Right lobe of liver (tissue), 6 donors: ENCODE measurements at regions not wholly inside any gene's neighbourhood (a gene's known extent, or its start where the extent isn't known, plus 50 kb on each side); places are given as distances from the start of the nearest gene placed in this dataset.

Experiments
- ATAC-seq, 4 donors: fragments of 200-7000 bp; cut with Tn5 transposase; one replicate each; pipeline ENCODE4 v1.9.1; 2020; ENCODE audit warnings: mild to moderate bottlenecking in 4 of 4, moderate library complexity in 4 of 4
- DNase-seq, 3 donors: peaks; one replicate each; pipeline ENCODE4 v3.0.0-alpha.2; 2020
- H3K27ac ChIP-seq, 3 donors: fragments of 200-600 bp; one replicate each; pipeline ENCODE4 v1.8.0; 2022
- H3K27me3 ChIP-seq, 2 donors: fragments of 200-600 bp; one replicate each; pipeline ENCODE4 v1.8.0; 2022
- H3K36me3 ChIP-seq, 4 donors: fragments of 200-600 bp; sonication (generic) in 1 of 4; one replicate each; pipeline versions ENCODE4 v1.5.1 to v1.8.0; 2017 to 2022; ENCODE audit warnings: control low read depth in 1 of 4
- H3K4me1 ChIP-seq, 4 donors: fragments of 200-600 bp; sonication (generic) in 1 of 4; one replicate each; pipeline versions ENCODE4 v1.5.1 to v1.8.0; 2017 to 2022; ENCODE audit warnings: control low read depth in 1 of 4
- H3K4me3 ChIP-seq, 3 donors: fragments of 200-600 bp; one replicate each; pipeline ENCODE4 v1.8.0; 2022
- H3K9me3 ChIP-seq, 4 donors: fragments of 200-600 bp; sonication (generic) in 1 of 4; one replicate each; pipeline versions ENCODE4 v1.5.1 to v1.8.0; 2017 to 2022; ENCODE audit warnings: control low read depth in 1 of 4
- POLR2A ChIP-seq: fragments of 450-650 bp; IDR thresholded peaks from one replicate; pipeline ENCODE4 v1.6.1; 2017; ENCODE audit warnings: antibody characterized with exemption, mild to moderate bottlenecking
- WGBS: methylation state at CpG from one replicate; pipeline ENCODE4 v1.1.6; 2018; ENCODE audit warnings: low coverage, low lambda C conversion rate; ENCODE audit not compliant: insufficient coverage; ENCODE audit errors: missing lambda C conversion rate; 5-methylcytosine and 5-hydroxymethylcytosine counted together
- intact Hi-C, 2 donors: fragments of 100-400 bp; cut with DNase I; formaldehyde crosslinking; loops; one replicate each; pipeline versions ENCODE4 v1.11.2 to v1.14.1; 2022
- TF ChIP-seq, protein P1 (sequence below), 4 donors: fragments of 200-600 bp in 3 of 4; fragments of 450-650 bp in 1 of 4; IDR thresholded peaks; one replicate each; pipeline versions ENCODE4 v1.5.1 to v1.8.0; 2016 to 2022; ENCODE audit warnings: antibody characterized with exemption in 4 of 4, mild to moderate bottlenecking in 2 of 4
- donor health status: DM: no; HTN: yes; CAD: no.
- donor health status: DM: no; HTN: no; CAD: no.
- donor health status: DM: no; HTN: no; CAD: no.
- donor health status: DM: no; HTN: yes; CAD: no.
- donor health status: DM: no; HTN: yes; CAD: no.

DNA sequence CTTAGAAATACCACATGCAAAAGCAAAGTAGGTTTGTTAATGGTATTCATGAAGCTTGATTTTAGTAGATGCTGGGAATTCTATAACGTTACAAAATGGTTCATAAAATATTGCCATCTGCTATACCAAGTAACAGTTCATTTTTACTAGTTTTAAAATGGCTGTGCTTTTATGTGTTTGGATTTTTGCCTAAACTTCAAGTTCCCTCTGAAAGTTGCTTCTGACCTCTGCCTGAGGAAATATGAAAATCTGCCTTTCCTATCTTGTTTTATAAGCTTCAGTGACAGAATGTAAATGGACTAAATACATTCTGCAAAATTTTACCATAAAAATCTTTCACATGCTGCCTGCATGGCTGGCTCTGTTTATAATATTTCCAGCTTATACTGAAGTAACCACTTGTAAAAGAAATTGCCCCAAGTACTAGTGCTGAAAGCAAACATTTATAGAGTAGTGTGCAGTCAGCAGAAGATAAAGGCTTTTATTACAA lies 560.7 kb upstream of the ROBO2 start:
- ATAC-seq, result no peak

DNA sequence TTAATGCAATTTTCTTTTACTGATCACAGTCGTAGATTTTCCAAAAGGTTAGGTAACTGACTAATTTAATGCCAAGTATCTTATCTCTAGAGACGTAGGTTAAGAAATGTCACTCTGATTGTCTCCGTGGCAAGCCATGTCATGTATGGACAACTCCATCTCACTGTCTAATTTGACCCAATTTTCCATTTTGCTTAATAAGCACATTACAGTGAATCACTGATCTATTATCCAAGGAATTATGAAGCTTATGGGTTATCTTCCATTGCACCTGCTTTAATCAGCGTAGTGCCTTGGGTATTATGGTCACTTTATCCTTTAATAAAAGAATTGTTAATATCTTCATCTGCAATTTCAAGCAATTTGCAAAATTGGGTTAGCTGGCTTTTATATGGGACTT lies 557.4 kb upstream of the ROBO2 start:
- 49% methylated on average over 4 of the region's 4 CpGs for WGBS
- H3K36me3 ChIP-seq, result no peaks in the 10 kb centered on the region
- intact Hi-C loops, result no loop called here

More for the DNA sequence above, 560.7 kb upstream of the ROBO2 start:
- Histone ChIP-seq H3K9me3 (no peaks in the 10 kb centered on the region), H3K4me3 (no peak overlapping the region), H3K27me3 (no peaks in the 10 kb centered on the region), H3K27ac (no peak overlapping the region), H3K36me3 (no peaks in the 10 kb centered on the region), H3K4me1 (no peaks in the 10 kb centered on the region)
- 38% methylated on average over 1 of the region's 1 CpG for WGBS
- intact Hi-C loops, result no loop called here
- TF ChIP-seq POLR2A, result no peak
- TF ChIP-seq, protein P1, sequence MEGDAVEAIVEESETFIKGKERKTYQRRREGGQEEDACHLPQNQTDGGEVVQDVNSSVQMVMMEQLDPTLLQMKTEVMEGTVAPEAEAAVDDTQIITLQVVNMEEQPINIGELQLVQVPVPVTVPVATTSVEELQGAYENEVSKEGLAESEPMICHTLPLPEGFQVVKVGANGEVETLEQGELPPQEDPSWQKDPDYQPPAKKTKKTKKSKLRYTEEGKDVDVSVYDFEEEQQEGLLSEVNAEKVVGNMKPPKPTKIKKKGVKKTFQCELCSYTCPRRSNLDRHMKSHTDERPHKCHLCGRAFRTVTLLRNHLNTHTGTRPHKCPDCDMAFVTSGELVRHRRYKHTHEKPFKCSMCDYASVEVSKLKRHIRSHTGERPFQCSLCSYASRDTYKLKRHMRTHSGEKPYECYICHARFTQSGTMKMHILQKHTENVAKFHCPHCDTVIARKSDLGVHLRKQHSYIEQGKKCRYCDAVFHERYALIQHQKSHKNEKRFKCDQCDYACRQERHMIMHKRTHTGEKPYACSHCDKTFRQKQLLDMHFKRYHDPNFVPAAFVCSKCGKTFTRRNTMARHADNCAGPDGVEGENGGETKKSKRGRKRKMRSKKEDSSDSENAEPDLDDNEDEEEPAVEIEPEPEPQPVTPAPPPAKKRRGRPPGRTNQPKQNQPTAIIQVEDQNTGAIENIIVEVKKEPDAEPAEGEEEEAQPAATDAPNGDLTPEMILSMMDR (IDR thresholded peaks at IDR 0.05), result no peak
- no peak for DNase-seq

DNA sequence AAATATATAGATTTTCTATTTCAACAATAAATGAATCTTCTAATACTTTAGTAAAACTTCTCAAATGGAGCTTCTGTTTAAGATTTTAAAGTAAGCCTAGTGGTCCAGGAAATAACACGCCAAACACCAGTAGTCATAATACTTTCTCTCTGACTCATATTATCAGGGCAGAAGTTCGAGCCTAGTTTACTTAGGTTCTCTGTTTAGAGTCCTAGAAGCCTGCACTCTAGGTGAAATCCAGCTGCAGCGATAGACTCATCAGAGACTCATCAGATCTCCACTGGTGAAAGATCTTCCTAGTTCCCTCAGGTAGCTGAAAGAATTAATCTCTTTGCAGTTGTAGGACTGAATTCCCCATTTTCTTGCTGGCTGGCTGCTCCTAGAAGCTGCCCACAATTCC lies 552.5 kb upstream of the ROBO2 start:
- no peak overlapping the region for H3K4me3 ChIP-seq
- no peaks in the 10 kb centered on the region for H3K36me3 ChIP-seq
- no peak for ATAC-seq
- no peak for TF ChIP-seq POLR2A
- TF ChIP-seq, protein P1 (IDR thresholded peaks at IDR 0.05), result no peak
- WGBS, result 66% methylated on average over 3 of the region's 3 CpGs
- DNase-seq, result no peak
- H3K27me3 ChIP-seq, result no peaks in the 10 kb centered on the region
- intact Hi-C loops, result no loop called here
- no peaks in the 10 kb centered on the region for H3K4me1 ChIP-seq
- H3K9me3 ChIP-seq, result no peaks in the 10 kb centered on the region
- H3K27ac ChIP-seq, result no peak overlapping the region

More for the DNA sequence above, 557.4 kb upstream of the ROBO2 start:
- no peaks in the 10 kb centered on the region for H3K4me1 ChIP-seq
- ATAC-seq, result no peak
- H3K27ac ChIP-seq, result no peak overlapping the region
- no peak for TF ChIP-seq POLR2A
- TF ChIP-seq, protein P1 (IDR thresholded peaks at IDR 0.05), result no peak
- H3K27me3 ChIP-seq, result no peaks in the 10 kb centered on the region
- H3K9me3 ChIP-seq, result no peaks in the 10 kb centered on the region
- DNase-seq, result no peak
- H3K4me3 ChIP-seq, result no peak overlapping the region

DNA sequence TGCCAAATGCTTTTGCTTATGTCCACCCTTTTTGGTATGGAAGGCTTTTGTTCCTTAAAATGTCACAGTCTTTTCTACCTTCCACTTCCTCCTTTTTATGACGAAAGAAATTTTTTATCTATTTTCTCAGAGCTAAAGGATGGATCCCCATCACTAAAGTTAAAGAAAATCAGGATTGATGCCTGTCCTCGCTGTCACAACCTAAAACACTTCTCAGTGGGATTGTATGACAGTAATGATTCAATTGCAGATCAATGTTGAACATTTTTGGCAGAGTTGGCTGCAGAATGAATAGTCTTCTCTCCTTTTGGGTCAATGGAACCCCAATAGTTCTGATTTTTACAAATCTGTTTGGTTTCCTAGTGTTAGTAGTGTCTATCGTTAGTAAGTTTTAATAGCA lies 549.8 kb upstream of the ROBO2 start:
- 33% methylated on average over 3 of the region's 3 CpGs for WGBS
- H3K27me3 ChIP-seq, result no peaks in the 10 kb centered on the region
- no peaks in the 10 kb centered on the region for H3K4me1 ChIP-seq
- no peak for TF ChIP-seq POLR2A
- TF ChIP-seq, protein P1 (IDR thresholded peaks at IDR 0.05), result no peak
- intact Hi-C loops, result no loop called here
- DNase-seq (no peak), ATAC-seq (no peak)
- no peak overlapping the region for H3K4me3 ChIP-seq
- H3K36me3 ChIP-seq, result no peaks in the 10 kb centered on the region
- H3K27ac ChIP-seq, result no peak overlapping the region
- H3K9me3 ChIP-seq, result no peaks in the 10 kb centered on the region

DNA sequence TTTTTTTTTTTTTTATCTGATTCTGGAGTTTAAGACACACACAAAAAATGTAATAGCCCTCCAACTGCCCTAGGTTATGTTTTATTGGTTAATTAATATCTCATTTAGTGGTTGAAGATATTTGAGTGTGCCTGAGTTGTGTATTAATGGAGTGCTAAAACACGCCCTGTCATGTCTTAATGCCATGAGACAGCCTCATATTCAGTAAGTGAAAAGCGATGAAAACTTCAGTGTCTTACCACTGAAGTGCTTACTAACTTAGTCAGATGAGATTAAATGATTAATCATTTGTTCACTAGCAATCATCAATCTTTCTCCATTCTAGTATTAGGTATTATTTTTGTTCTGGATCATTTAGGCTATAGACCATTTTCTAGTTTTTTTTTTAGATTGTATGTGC lies 544.7 kb upstream of the ROBO2 start:
- Histone ChIP-seq H3K27ac (no peak overlapping the region), H3K36me3 (no peaks in the 10 kb centered on the region), H3K4me3 (no peak overlapping the region), H3K9me3 (no peaks in the 10 kb centered on the region), H3K4me1 (no peaks in the 10 kb centered on the region), H3K27me3 (no peaks in the 10 kb centered on the region)
- DNase-seq (no peak), ATAC-seq (no peak)
- intact Hi-C loops, result no loop called here
- 63% methylated on average over 2 of the region's 2 CpGs for WGBS
- no peak for TF ChIP-seq POLR2A
- TF ChIP-seq, protein P1 (IDR thresholded peaks at IDR 0.05), result no peak
